Sigmoid colon (tissue), 4 donors: ENCODE measurements at regions not wholly inside any gene's neighbourhood (a gene's known extent, or its start where the extent isn't known, plus 50 kb on each side); places are given as distances from the start of the nearest gene placed in this dataset.

Experiments used
- CTCF ChIP-seq, 4 experiments: fragments of 450-650 bp in 3 of 4; fragments of 200-600 bp in 1 of 4; IDR thresholded peaks; one replicate each; pipeline ENCODE4 v1.5.1; 2016 to 2019; ENCODE audit warnings: antibody characterized with exemption in 4 of 4, mild to moderate bottlenecking in 3 of 4, moderate library complexity in 2 of 4
- EP300 ChIP-seq, 4 donors: sonication (generic); formaldehyde crosslinking; IDR thresholded peaks; one replicate each; pipeline ENCODE4 v1.6.1; 2017; ENCODE audit warnings: antibody characterized with exemption in 4 of 4

GRCh38 chr11:34823639-34824038 is 92.5 kb downstream of the APIP start:
- TF ChIP-seq EP300 (IDR thresholded peaks at IDR 0.05) (no peak), CTCF (IDR thresholded peaks at IDR 0.05) (no peak)
